GM23338 (cell line): ENCODE measurements at regions not wholly inside any gene's neighbourhood (a gene's known extent, or its start where the extent isn't known, plus 50 kb on each side); places are given as distances from the start of the nearest gene placed in this dataset.

Experiments used
- ATAC-seq: fragments of 200-7000 bp; cut with Tn5 transposase; 3 replicates; pipeline ENCODE4 v1.9.1; 2020
- DNase-seq: peaks from one replicate; pipeline ENCODE4 v3.0.0-alpha.2; 2015; ENCODE audit warnings: low spot score
- H2AFZ ChIP-seq: fragments of 200-600 bp; sonication (generic); 2 replicates; pipeline ENCODE4 v1.8.0; 2016; ENCODE audit warnings: antibody characterized with exemption, mild to moderate bottlenecking, moderate library complexity
- H3F3A ChIP-seq: fragments of 200-600 bp; sonication (generic); replicated peaks from 2 replicates; pipeline ENCODE4 v1.8.0; 2017; ENCODE audit warnings: antibody characterized with exemption, mixed run types, low read depth
- H3K27ac ChIP-seq: fragments of 200-600 bp; sonication (generic); 2 replicates; pipeline ENCODE4 v1.6.1; 2016; ENCODE audit warnings: low read depth
- H3K27me3 ChIP-seq: fragments of 200-600 bp; sonication (generic); 2 replicates; pipeline ENCODE4 v1.8.0; 2016; ENCODE audit warnings: mild to moderate bottlenecking, mixed run types, moderate library complexity; ENCODE audit not compliant: insufficient read depth
- H3K36me3 ChIP-seq: fragments of 200-600 bp; sonication (generic); 2 replicates; pipeline ENCODE4 v1.8.0; 2016; ENCODE audit warnings: mild to moderate bottlenecking; ENCODE audit not compliant: insufficient read depth
- H3K4me1 ChIP-seq: fragments of 200-600 bp; sonication (generic); 2 replicates; pipeline ENCODE4 v1.8.0; 2016; ENCODE audit warnings: mild to moderate bottlenecking, moderate library complexity; ENCODE audit not compliant: insufficient read depth
- H3K4me2 ChIP-seq: fragments of 200-600 bp; sonication (generic); 2 replicates; pipeline ENCODE4 v1.7.1; 2017; ENCODE audit warnings: mixed run types
- H3K4me3 ChIP-seq: fragments of 200-600 bp; sonication (generic); 2 replicates; pipeline ENCODE4 v1.6.1; 2016; ENCODE audit warnings: mixed run types
- H3K79me2 ChIP-seq: fragments of 200-600 bp; sonication (generic); replicated peaks from 2 replicates; pipeline ENCODE4 v1.8.0; 2017; ENCODE audit warnings: mild to moderate bottlenecking; ENCODE audit not compliant: insufficient read depth
- H3K9me2 ChIP-seq: fragments of 200-600 bp; sonication (generic); 2 replicates; pipeline ENCODE4 v1.8.0; 2017; ENCODE audit not compliant: insufficient read depth
- H4K20me1 ChIP-seq: fragments of 200-600 bp; sonication (generic); replicated peaks from 2 replicates; pipeline ENCODE4 v1.8.0; 2017; ENCODE audit warnings: mild to moderate bottlenecking; ENCODE audit not compliant: insufficient read depth
- H3K27ac Mint-ChIP-seq: 2 replicates; pipeline ENCODE4 v1.8.0; 2020; ENCODE audit warnings: inconsistent platforms, mild to moderate bottlenecking, moderate library complexity, mixed read lengths
- H3K27me3 Mint-ChIP-seq: 3 replicates; pipeline ENCODE4 v1.8.0; 2022; ENCODE audit warnings: low read depth, mild to moderate bottlenecking, moderate library complexity, mixed read lengths, inconsistent platforms; ENCODE audit not compliant: insufficient read depth, poor library complexity
- H3K36me3 Mint-ChIP-seq: 3 replicates; pipeline ENCODE4 v1.8.0; 2021; ENCODE audit warnings: low read depth, mild to moderate bottlenecking, inconsistent platforms, moderate library complexity, mixed read lengths
- H3K4me1 Mint-ChIP-seq: 3 replicates; pipeline ENCODE4 v1.8.0; 2020; ENCODE audit warnings: mild to moderate bottlenecking, inconsistent platforms, mixed read lengths
- H3K4me3 Mint-ChIP-seq: 3 replicates; pipeline ENCODE4 v1.8.0; 2021; ENCODE audit warnings: moderate library complexity, mild to moderate bottlenecking, inconsistent platforms, mixed read lengths
- H3K9me3 Mint-ChIP-seq: 3 replicates; pipeline ENCODE4 v1.8.0; 2020; ENCODE audit warnings: moderate library complexity, mild to moderate bottlenecking, inconsistent platforms, mixed read lengths
- CREB1 ChIP-seq: fragments of 250-450 bp; sonication (Bioruptor Pico); IDR thresholded peaks from 2 replicates; pipeline ENCODE4 v1.5.0; 2020; ENCODE audit warnings: low read depth, mild to moderate bottlenecking, moderate library complexity
- ETS1 ChIP-seq: IDR thresholded peaks from 2 replicates; pipeline ENCODE4 v1.6.1; 2016; ENCODE audit warnings: antibody characterized with exemption
- EZH2 ChIP-seq: fragments of 200-600 bp; sonication (generic); IDR thresholded peaks from one replicate; pipeline ENCODE4 v1.8.0; 2017; ENCODE audit warnings: antibody characterized with exemption, mild to moderate bottlenecking, low read depth; ENCODE audit not compliant: unreplicated experiment
- EZH2phosphoT487 ChIP-seq: fragments of 200-600 bp; sonication (generic); IDR thresholded peaks from one replicate; pipeline ENCODE4 v1.8.1; 2018; ENCODE audit warnings: antibody characterized with exemption; ENCODE audit not compliant: unreplicated experiment
- POLR2AphosphoS5 ChIP-seq: IDR thresholded peaks from 2 replicates; pipeline ENCODE4 v1.6.1; 2016; ENCODE audit warnings: antibody characterized with exemption, low read depth
- REST ChIP-seq: IDR thresholded peaks from one replicate; pipeline ENCODE4 v1.6.1; 2018; ENCODE audit warnings: antibody characterized with exemption; ENCODE audit not compliant: unreplicated experiment
- STAT1 ChIP-seq: IDR thresholded peaks from one replicate; pipeline ENCODE4 v1.6.1; 2016; ENCODE audit warnings: antibody characterized with exemption; ENCODE audit not compliant: unreplicated experiment
- ZNF331 ChIP-seq: fragments of 250-450 bp; sonication (Bioruptor Pico); IDR thresholded peaks from 2 replicates; pipeline ENCODE4 v1.5.0; 2020; ENCODE audit warnings: low read depth, mild to moderate bottlenecking, moderate library complexity
- ZNF462 ChIP-seq: fragments of 250-450 bp; sonication (Bioruptor Pico); IDR thresholded peaks from 2 replicates; pipeline ENCODE4 v1.5.0; 2020; ENCODE audit warnings: mild to moderate bottlenecking, moderate library complexity
- TF ChIP-seq, protein P1 (sequence below), 2 experiments: fragments of 200-600 bp in 1 of 2; sonication (generic) in 1 of 2; conservative IDR thresholded peaks; 2 replicates each; pipeline versions ENCODE4 v1.5.1 to v1.6.1; 2016 to 2017; ENCODE audit warnings: antibody characterized with exemption in 2 of 2, low read depth in 2 of 2, mild to moderate bottlenecking in 2 of 2, moderate library complexity in 1 of 2

GRCh38 chr2:46827274-46828134, 88.1 kb downstream of the MCFD2 start:
- no peak for ATAC-seq

More at GRCh38 chr2:46827274-46828134, 88.1 kb downstream of the MCFD2 start:
- DNase-seq = no peak
- Histone ChIP-seq H3K27ac (no peak overlapping the region), H3K79me2 (no peaks in the 10 kb centered on the region), H3K9me2 (0 out of 2 replicates have a peak, but pooled peaks cover 5% of the 10 kb centered on the region), H3K4me3 (no peak overlapping the region), H3K4me1 (no peaks in the 10 kb centered on the region), H3F3A (no peaks in the 10 kb centered on the region), H3K27me3 (no peaks in the 10 kb centered on the region), H2AFZ (no peak overlapping the region), H3K4me2 (no peak overlapping the region), H3K36me3 (no peaks in the 10 kb centered on the region), H4K20me1 (no peaks in the 10 kb centered on the region)
- peaks cover 5% of the 10 kb centered on the region; the same call in 1 of the 3 replicates for H3K9me3 Mint-ChIP-seq
- no peak for TF ChIP-seq STAT1
- TF ChIP-seq EZH2phosphoT487 = no peak
- no peak for TF ChIP-seq EZH2
- TF ChIP-seq ZNF331 = no peak
- TF ChIP-seq POLR2AphosphoS5 = no peak
- TF ChIP-seq ETS1 = no peak
- TF ChIP-seq ZNF462 (CRISPR knock-in tag) = no peak
- TF ChIP-seq, protein P1, sequence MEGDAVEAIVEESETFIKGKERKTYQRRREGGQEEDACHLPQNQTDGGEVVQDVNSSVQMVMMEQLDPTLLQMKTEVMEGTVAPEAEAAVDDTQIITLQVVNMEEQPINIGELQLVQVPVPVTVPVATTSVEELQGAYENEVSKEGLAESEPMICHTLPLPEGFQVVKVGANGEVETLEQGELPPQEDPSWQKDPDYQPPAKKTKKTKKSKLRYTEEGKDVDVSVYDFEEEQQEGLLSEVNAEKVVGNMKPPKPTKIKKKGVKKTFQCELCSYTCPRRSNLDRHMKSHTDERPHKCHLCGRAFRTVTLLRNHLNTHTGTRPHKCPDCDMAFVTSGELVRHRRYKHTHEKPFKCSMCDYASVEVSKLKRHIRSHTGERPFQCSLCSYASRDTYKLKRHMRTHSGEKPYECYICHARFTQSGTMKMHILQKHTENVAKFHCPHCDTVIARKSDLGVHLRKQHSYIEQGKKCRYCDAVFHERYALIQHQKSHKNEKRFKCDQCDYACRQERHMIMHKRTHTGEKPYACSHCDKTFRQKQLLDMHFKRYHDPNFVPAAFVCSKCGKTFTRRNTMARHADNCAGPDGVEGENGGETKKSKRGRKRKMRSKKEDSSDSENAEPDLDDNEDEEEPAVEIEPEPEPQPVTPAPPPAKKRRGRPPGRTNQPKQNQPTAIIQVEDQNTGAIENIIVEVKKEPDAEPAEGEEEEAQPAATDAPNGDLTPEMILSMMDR (conservative IDR thresholded peaks at IDR 0.05; ENCODE audit: low read depth in 2 of 2) = no peak
- no peak for TF ChIP-seq REST
- TF ChIP-seq CREB1 (CRISPR knock-in tag) = no peak
- no peaks in the 10 kb centered on the region; the same call in 1 of the 3 replicates for H3K4me1 Mint-ChIP-seq
- no peak overlapping the region for H3K4me3 Mint-ChIP-seq
- peaks cover 2% of the 10 kb centered on the region for H3K27me3 Mint-ChIP-seq
- H3K36me3 Mint-ChIP-seq = no peaks in the 10 kb centered on the region
- no peak overlapping the region for H3K27ac Mint-ChIP-seq
